SK-N-SH (cell line): ENCODE measurements at regions not wholly inside any gene's neighbourhood (a gene's known extent, or its start where the extent isn't known, plus 50 kb on each side); places are given as distances from the start of the nearest gene placed in this dataset.

Source experiments
- CTCF ChIP-seq: fragments of 200-600 bp; sonication (generic); IDR thresholded peaks from 2 replicates; pipeline ENCODE4 v1.6.1; 2017; ENCODE audit warnings: antibody characterized with exemption, mild to moderate bottlenecking, moderate library complexity
- ELF1 ChIP-seq: IDR thresholded peaks from 2 replicates; pipeline ENCODE4 v1.4.0; 2012
- EZH2phosphoT487 ChIP-seq: fragments of 200-600 bp; sonication (generic); IDR thresholded peaks from 2 replicates; pipeline ENCODE4 v1.6.1; 2017; ENCODE audit warnings: low read depth, mixed run types, mild to moderate bottlenecking, antibody characterized with exemption, moderate library complexity, borderline replicate concordance
- GABPA ChIP-seq: IDR thresholded peaks from 2 replicates; pipeline ENCODE4 v1.4.0; 2012; ENCODE audit warnings: low read depth, mild to moderate bottlenecking
- MAX ChIP-seq: IDR thresholded peaks from 2 replicates; pipeline ENCODE4 v1.4.0; 2012; ENCODE audit warnings: low read depth
- POLR2AphosphoS5 ChIP-seq: IDR thresholded peaks from 2 replicates; pipeline ENCODE4 v1.6.1; 2012; ENCODE audit warnings: low read depth, low read length
- RAD21 ChIP-seq: IDR thresholded peaks from 2 replicates; pipeline ENCODE4 v1.6.1; 2012; ENCODE audit warnings: mild to moderate bottlenecking, low read length
- SMC3 ChIP-seq: IDR thresholded peaks from 2 replicates; pipeline ENCODE4 v1.6.1; 2012; ENCODE audit warnings: low read depth, low read length, improper control_type of control experiment
- TAF1 ChIP-seq: IDR thresholded peaks from 2 replicates; pipeline ENCODE4 v1.6.1; 2012; ENCODE audit warnings: low read depth, mild to moderate bottlenecking, low read length, moderate library complexity, borderline replicate concordance
- USF1 ChIP-seq: IDR thresholded peaks from 2 replicates; pipeline ENCODE4 v1.4.0; 2012; ENCODE audit warnings: low read depth, borderline replicate concordance
- ZBTB33 ChIP-seq: IDR thresholded peaks from 2 replicates; pipeline ENCODE4 v1.4.0; 2012; ENCODE audit warnings: low read depth, borderline replicate concordance

- TF ChIP-seq CTCF (no peak), ZBTB33 (no peak), TAF1 (no peak), SMC3 (no peak), ELF1 (no peak), RAD21 (no peak), MAX (no peak), EZH2phosphoT487 (no peak), POLR2AphosphoS5 (no peak), GABPA (no peak), USF1 (no peak)
Measured at GRCh38 chr3:191968299-191968698, 507.3 kb downstream of the PYDC2 start.
